GM12878 (cell line): ENCODE measurements at regions not wholly inside any gene's neighbourhood (a gene's known extent, or its start where the extent isn't known, plus 50 kb on each side); places are given as distances from the start of the nearest gene placed in this dataset.

Experiments
- BCL3 ChIP-seq: IDR thresholded peaks from 2 replicates; pipeline ENCODE4 v1.6.1; 2011; ENCODE audit warnings: borderline replicate concordance, low read depth, mild to moderate bottlenecking, moderate library complexity, low read length; ENCODE audit not compliant: insufficient read depth, poor library complexity, severe bottlenecking
- CTCF ChIP-seq, 3 experiments: IDR thresholded peaks in 2 of 3; conservative IDR thresholded peaks in 1 of 3; 2 replicates each; pipeline ENCODE4 v1.5.1; 2011; ENCODE audit warnings: low read depth in 3 of 3, low read length in 3 of 3, mild to moderate bottlenecking in 3 of 3, control low read depth in 2 of 3, moderate library complexity in 2 of 3, inconsistent platforms in 1 of 3, mixed read lengths in 1 of 3; ENCODE audit not compliant: control insufficient read depth in 2 of 3, insufficient read depth in 1 of 3; ENCODE audit errors: extremely low read depth in 1 of 3
- JUNB ChIP-seq: IDR thresholded peaks from 2 replicates; pipeline ENCODE4 v1.6.1; 2016; ENCODE audit warnings: antibody characterized with exemption, mild to moderate bottlenecking
- MXI1 ChIP-seq: fragments of 150-350 bp; IDR thresholded peaks from 2 replicates; pipeline ENCODE4 v1.6.1; 2011; ENCODE audit warnings: low read depth, mild to moderate bottlenecking, inconsistent platforms, low read length, improper control_type of control experiment
- RCOR1 ChIP-seq: conservative IDR thresholded peaks from 2 replicates; pipeline ENCODE4 v1.6.1; 2012; ENCODE audit warnings: low read depth, low read length, improper control_type of control experiment
- USF2 ChIP-seq: IDR thresholded peaks from 2 replicates; pipeline ENCODE4 v1.6.1; 2011; ENCODE audit warnings: low read depth, low read length, improper control_type of control experiment, borderline replicate concordance

- TF ChIP-seq CTCF (IDR thresholded peaks at IDR 0.05 in 2 of 3, conservative IDR thresholded peaks at IDR 0.05 in 1 of 3; ENCODE audit: control insufficient read depth in 2 of 3, extremely low read depth in 1 of 3, insufficient read depth in 1 of 3, low read depth in 3 of 3, low read length in 3 of 3) (no peak), USF2 (no peak), BCL3 (no peak), JUNB (no peak), RCOR1 (no peak), MXI1 (no peak)
Measured at GRCh38 chr3:193987186-193987585, 148.8 kb upstream of the HES1 start.
